GM23338 (cell line): ENCODE measurements at regions not wholly inside any gene's neighbourhood (a gene's known extent, or its start where the extent isn't known, plus 50 kb on each side); places are given as distances from the start of the nearest gene placed in this dataset.

ENCODE experiments used
- ATAC-seq: fragments of 200-7000 bp; cut with Tn5 transposase; 3 replicates; pipeline ENCODE4 v1.9.1; 2020
- DNase-seq: peaks from one replicate; pipeline ENCODE4 v3.0.0-alpha.2; 2015; ENCODE audit warnings: low spot score
- H2AFZ ChIP-seq: fragments of 200-600 bp; sonication (generic); 2 replicates; pipeline ENCODE4 v1.8.0; 2016; ENCODE audit warnings: antibody characterized with exemption, mild to moderate bottlenecking, moderate library complexity
- H3F3A ChIP-seq: fragments of 200-600 bp; sonication (generic); replicated peaks from 2 replicates; pipeline ENCODE4 v1.8.0; 2017; ENCODE audit warnings: antibody characterized with exemption, mixed run types, low read depth
- H3K27ac ChIP-seq: fragments of 200-600 bp; sonication (generic); 2 replicates; pipeline ENCODE4 v1.6.1; 2016; ENCODE audit warnings: low read depth
- H3K27me3 ChIP-seq: fragments of 200-600 bp; sonication (generic); 2 replicates; pipeline ENCODE4 v1.8.0; 2016; ENCODE audit warnings: mild to moderate bottlenecking, mixed run types, moderate library complexity; ENCODE audit not compliant: insufficient read depth
- H3K36me3 ChIP-seq: fragments of 200-600 bp; sonication (generic); 2 replicates; pipeline ENCODE4 v1.8.0; 2016; ENCODE audit warnings: mild to moderate bottlenecking; ENCODE audit not compliant: insufficient read depth
- H3K4me1 ChIP-seq: fragments of 200-600 bp; sonication (generic); 2 replicates; pipeline ENCODE4 v1.8.0; 2016; ENCODE audit warnings: mild to moderate bottlenecking, moderate library complexity; ENCODE audit not compliant: insufficient read depth
- H3K4me2 ChIP-seq: fragments of 200-600 bp; sonication (generic); 2 replicates; pipeline ENCODE4 v1.7.1; 2017; ENCODE audit warnings: mixed run types
- H3K4me3 ChIP-seq: fragments of 200-600 bp; sonication (generic); 2 replicates; pipeline ENCODE4 v1.6.1; 2016; ENCODE audit warnings: mixed run types
- H3K79me2 ChIP-seq: fragments of 200-600 bp; sonication (generic); replicated peaks from 2 replicates; pipeline ENCODE4 v1.8.0; 2017; ENCODE audit warnings: mild to moderate bottlenecking; ENCODE audit not compliant: insufficient read depth
- H3K9me2 ChIP-seq: fragments of 200-600 bp; sonication (generic); 2 replicates; pipeline ENCODE4 v1.8.0; 2017; ENCODE audit not compliant: insufficient read depth
- H4K20me1 ChIP-seq: fragments of 200-600 bp; sonication (generic); replicated peaks from 2 replicates; pipeline ENCODE4 v1.8.0; 2017; ENCODE audit warnings: mild to moderate bottlenecking; ENCODE audit not compliant: insufficient read depth
- H3K27ac Mint-ChIP-seq: 2 replicates; pipeline ENCODE4 v1.8.0; 2020; ENCODE audit warnings: inconsistent platforms, mild to moderate bottlenecking, moderate library complexity, mixed read lengths
- H3K27me3 Mint-ChIP-seq: 3 replicates; pipeline ENCODE4 v1.8.0; 2022; ENCODE audit warnings: low read depth, mild to moderate bottlenecking, moderate library complexity, mixed read lengths, inconsistent platforms; ENCODE audit not compliant: insufficient read depth, poor library complexity
- H3K36me3 Mint-ChIP-seq: 3 replicates; pipeline ENCODE4 v1.8.0; 2021; ENCODE audit warnings: low read depth, mild to moderate bottlenecking, inconsistent platforms, moderate library complexity, mixed read lengths
- H3K4me1 Mint-ChIP-seq: 3 replicates; pipeline ENCODE4 v1.8.0; 2020; ENCODE audit warnings: mild to moderate bottlenecking, inconsistent platforms, mixed read lengths
- H3K4me3 Mint-ChIP-seq: 3 replicates; pipeline ENCODE4 v1.8.0; 2021; ENCODE audit warnings: moderate library complexity, mild to moderate bottlenecking, inconsistent platforms, mixed read lengths
- H3K9me3 Mint-ChIP-seq: 3 replicates; pipeline ENCODE4 v1.8.0; 2020; ENCODE audit warnings: moderate library complexity, mild to moderate bottlenecking, inconsistent platforms, mixed read lengths
- CREB1 ChIP-seq: fragments of 250-450 bp; sonication (Bioruptor Pico); IDR thresholded peaks from 2 replicates; pipeline ENCODE4 v1.5.0; 2020; ENCODE audit warnings: low read depth, mild to moderate bottlenecking, moderate library complexity
- EZH2 ChIP-seq: fragments of 200-600 bp; sonication (generic); IDR thresholded peaks from one replicate; pipeline ENCODE4 v1.8.0; 2017; ENCODE audit warnings: antibody characterized with exemption, mild to moderate bottlenecking, low read depth; ENCODE audit not compliant: unreplicated experiment
- JUNB ChIP-seq: IDR thresholded peaks from one replicate; pipeline ENCODE4 v1.6.1; 2016; ENCODE audit warnings: antibody characterized with exemption; ENCODE audit not compliant: unreplicated experiment
- NANOG ChIP-seq: IDR thresholded peaks from 2 replicates; pipeline ENCODE4 v1.6.1; 2016; ENCODE audit warnings: antibody characterized with exemption, borderline replicate concordance
- POLR2AphosphoS5 ChIP-seq: IDR thresholded peaks from 2 replicates; pipeline ENCODE4 v1.6.1; 2016; ENCODE audit warnings: antibody characterized with exemption, low read depth
- STAT1 ChIP-seq: IDR thresholded peaks from one replicate; pipeline ENCODE4 v1.6.1; 2016; ENCODE audit warnings: antibody characterized with exemption; ENCODE audit not compliant: unreplicated experiment
- ZNF114 ChIP-seq: fragments of 250-450 bp; sonication (Bioruptor Pico); IDR thresholded peaks from 2 replicates; pipeline ENCODE4 v1.5.0; 2020; ENCODE audit warnings: mild to moderate bottlenecking, moderate library complexity
- ZNF331 ChIP-seq: fragments of 250-450 bp; sonication (Bioruptor Pico); IDR thresholded peaks from 2 replicates; pipeline ENCODE4 v1.5.0; 2020; ENCODE audit warnings: low read depth, mild to moderate bottlenecking, moderate library complexity
- TF ChIP-seq, protein P1 (sequence below): IDR thresholded peaks from one replicate; pipeline ENCODE4 v1.6.1; 2018; ENCODE audit warnings: antibody characterized with exemption; ENCODE audit not compliant: unreplicated experiment
- TF ChIP-seq, protein P2 (sequence below): fragments of 250-450 bp; sonication (Bioruptor Pico); IDR thresholded peaks from 2 replicates; pipeline ENCODE4 v1.5.0; 2020; ENCODE audit warnings: mild to moderate bottlenecking, moderate library complexity
- TF ChIP-seq, protein P3 (sequence below), 2 experiments: fragments of 200-600 bp in 1 of 2; sonication (generic) in 1 of 2; conservative IDR thresholded peaks; 2 replicates each; pipeline versions ENCODE4 v1.5.1 to v1.6.1; 2016 to 2017; ENCODE audit warnings: antibody characterized with exemption in 2 of 2, low read depth in 2 of 2, mild to moderate bottlenecking in 2 of 2, moderate library complexity in 1 of 2
- TF ChIP-seq, protein P4 (sequence below): IDR thresholded peaks from 2 replicates; pipeline ENCODE4 v1.6.1; 2016; ENCODE audit warnings: antibody characterized with exemption

DNA sequence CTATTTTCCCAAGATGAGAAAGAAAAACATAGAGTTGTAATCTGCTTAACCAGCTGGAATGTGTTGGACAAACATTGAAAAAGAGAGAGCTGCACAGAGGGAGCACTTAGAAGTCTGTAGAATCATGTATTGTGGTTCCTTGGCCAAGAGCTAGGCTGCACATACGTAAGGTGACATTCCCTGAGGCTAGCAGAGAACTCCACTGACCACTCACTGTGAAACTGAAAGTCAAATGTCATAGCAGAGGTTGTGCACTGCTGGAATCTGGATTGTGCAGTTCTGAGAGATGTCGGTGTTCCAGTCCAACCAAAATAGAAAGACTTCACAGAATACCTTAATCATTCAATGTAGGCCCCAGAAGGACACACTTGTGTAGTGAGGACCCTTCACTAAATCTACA, 772.8 kb upstream of the RAG2 start (continued):
- TF ChIP-seq, protein P1, sequence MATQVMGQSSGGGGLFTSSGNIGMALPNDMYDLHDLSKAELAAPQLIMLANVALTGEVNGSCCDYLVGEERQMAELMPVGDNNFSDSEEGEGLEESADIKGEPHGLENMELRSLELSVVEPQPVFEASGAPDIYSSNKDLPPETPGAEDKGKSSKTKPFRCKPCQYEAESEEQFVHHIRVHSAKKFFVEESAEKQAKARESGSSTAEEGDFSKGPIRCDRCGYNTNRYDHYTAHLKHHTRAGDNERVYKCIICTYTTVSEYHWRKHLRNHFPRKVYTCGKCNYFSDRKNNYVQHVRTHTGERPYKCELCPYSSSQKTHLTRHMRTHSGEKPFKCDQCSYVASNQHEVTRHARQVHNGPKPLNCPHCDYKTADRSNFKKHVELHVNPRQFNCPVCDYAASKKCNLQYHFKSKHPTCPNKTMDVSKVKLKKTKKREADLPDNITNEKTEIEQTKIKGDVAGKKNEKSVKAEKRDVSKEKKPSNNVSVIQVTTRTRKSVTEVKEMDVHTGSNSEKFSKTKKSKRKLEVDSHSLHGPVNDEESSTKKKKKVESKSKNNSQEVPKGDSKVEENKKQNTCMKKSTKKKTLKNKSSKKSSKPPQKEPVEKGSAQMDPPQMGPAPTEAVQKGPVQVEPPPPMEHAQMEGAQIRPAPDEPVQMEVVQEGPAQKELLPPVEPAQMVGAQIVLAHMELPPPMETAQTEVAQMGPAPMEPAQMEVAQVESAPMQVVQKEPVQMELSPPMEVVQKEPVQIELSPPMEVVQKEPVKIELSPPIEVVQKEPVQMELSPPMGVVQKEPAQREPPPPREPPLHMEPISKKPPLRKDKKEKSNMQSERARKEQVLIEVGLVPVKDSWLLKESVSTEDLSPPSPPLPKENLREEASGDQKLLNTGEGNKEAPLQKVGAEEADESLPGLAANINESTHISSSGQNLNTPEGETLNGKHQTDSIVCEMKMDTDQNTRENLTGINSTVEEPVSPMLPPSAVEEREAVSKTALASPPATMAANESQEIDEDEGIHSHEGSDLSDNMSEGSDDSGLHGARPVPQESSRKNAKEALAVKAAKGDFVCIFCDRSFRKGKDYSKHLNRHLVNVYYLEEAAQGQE, result no peak
- TF ChIP-seq NANOG, result no peak
- no peak for TF ChIP-seq STAT1
- TF ChIP-seq POLR2AphosphoS5, result no peak
- TF ChIP-seq EZH2, result no peak
- TF ChIP-seq JUNB, result no peak
- no peak for TF ChIP-seq CREB1 (CRISPR knock-in tag)
- TF ChIP-seq ZNF331, result no peak

DNA sequence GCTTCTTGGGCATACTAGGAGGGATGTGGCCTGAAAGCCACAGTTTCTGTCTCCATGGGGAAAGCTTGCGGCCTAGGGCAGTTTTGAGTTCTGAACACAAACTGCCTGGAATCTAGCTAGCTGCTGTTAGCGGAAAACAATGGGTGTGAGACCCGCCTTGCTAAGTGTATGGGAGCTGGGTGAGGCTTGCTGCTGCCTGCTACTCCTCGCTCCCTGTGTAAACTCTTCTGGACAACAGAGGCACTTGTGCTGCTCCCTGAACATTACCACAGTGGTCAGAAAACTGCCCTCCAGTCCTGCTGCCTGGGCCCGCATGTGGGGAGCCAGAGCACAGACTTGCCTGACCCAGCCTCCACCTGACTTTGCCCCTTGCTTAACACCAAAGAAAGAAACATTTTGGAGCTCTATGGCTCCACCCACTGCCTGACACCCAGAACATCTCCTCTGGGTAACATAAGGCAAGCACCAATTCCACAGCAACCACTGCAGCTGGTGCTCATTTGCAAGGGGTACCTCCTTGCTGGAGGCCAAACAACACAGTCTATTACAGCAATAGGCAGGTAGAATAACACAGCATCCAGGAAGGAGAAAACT, 766.3 kb upstream of the RAG2 start:
- peaks cover 2% of the 10 kb centered on the region for H3K27me3 Mint-ChIP-seq
- no peak for DNase-seq
- H3K9me3 Mint-ChIP-seq, result peaks cover 95% of the 10 kb centered on the region
- Histone ChIP-seq H3F3A (no peaks in the 10 kb centered on the region), H3K27ac (no peak overlapping the region), H3K79me2 (no peaks in the 10 kb centered on the region), H3K4me2 (no peak overlapping the region), H3K4me3 (no peak overlapping the region), H3K4me1 (no peaks in the 10 kb centered on the region), H2AFZ (no peak overlapping the region), H3K27me3 (no peaks in the 10 kb centered on the region), H3K36me3 (peaks cover 14% of the 10 kb centered on the region; the same call in 1 of the 2 replicates), H4K20me1 (no peaks in the 10 kb centered on the region), H3K9me2 (no peaks in the 10 kb centered on the region)
- no peak overlapping the region for H3K4me3 Mint-ChIP-seq
- H3K27ac Mint-ChIP-seq, result no peak overlapping the region
- no peaks in the 10 kb centered on the region for H3K4me1 Mint-ChIP-seq
- ATAC-seq, result no peak; the same call in 2 of the 3 replicates
- H3K36me3 Mint-ChIP-seq, result peaks cover 28% of the 10 kb centered on the region
- no peak for TF ChIP-seq NANOG
- TF ChIP-seq POLR2AphosphoS5, result no peak
- TF ChIP-seq ZNF331, result no peak
- no peak for TF ChIP-seq CREB1 (CRISPR knock-in tag)
- TF ChIP-seq, protein P2, sequence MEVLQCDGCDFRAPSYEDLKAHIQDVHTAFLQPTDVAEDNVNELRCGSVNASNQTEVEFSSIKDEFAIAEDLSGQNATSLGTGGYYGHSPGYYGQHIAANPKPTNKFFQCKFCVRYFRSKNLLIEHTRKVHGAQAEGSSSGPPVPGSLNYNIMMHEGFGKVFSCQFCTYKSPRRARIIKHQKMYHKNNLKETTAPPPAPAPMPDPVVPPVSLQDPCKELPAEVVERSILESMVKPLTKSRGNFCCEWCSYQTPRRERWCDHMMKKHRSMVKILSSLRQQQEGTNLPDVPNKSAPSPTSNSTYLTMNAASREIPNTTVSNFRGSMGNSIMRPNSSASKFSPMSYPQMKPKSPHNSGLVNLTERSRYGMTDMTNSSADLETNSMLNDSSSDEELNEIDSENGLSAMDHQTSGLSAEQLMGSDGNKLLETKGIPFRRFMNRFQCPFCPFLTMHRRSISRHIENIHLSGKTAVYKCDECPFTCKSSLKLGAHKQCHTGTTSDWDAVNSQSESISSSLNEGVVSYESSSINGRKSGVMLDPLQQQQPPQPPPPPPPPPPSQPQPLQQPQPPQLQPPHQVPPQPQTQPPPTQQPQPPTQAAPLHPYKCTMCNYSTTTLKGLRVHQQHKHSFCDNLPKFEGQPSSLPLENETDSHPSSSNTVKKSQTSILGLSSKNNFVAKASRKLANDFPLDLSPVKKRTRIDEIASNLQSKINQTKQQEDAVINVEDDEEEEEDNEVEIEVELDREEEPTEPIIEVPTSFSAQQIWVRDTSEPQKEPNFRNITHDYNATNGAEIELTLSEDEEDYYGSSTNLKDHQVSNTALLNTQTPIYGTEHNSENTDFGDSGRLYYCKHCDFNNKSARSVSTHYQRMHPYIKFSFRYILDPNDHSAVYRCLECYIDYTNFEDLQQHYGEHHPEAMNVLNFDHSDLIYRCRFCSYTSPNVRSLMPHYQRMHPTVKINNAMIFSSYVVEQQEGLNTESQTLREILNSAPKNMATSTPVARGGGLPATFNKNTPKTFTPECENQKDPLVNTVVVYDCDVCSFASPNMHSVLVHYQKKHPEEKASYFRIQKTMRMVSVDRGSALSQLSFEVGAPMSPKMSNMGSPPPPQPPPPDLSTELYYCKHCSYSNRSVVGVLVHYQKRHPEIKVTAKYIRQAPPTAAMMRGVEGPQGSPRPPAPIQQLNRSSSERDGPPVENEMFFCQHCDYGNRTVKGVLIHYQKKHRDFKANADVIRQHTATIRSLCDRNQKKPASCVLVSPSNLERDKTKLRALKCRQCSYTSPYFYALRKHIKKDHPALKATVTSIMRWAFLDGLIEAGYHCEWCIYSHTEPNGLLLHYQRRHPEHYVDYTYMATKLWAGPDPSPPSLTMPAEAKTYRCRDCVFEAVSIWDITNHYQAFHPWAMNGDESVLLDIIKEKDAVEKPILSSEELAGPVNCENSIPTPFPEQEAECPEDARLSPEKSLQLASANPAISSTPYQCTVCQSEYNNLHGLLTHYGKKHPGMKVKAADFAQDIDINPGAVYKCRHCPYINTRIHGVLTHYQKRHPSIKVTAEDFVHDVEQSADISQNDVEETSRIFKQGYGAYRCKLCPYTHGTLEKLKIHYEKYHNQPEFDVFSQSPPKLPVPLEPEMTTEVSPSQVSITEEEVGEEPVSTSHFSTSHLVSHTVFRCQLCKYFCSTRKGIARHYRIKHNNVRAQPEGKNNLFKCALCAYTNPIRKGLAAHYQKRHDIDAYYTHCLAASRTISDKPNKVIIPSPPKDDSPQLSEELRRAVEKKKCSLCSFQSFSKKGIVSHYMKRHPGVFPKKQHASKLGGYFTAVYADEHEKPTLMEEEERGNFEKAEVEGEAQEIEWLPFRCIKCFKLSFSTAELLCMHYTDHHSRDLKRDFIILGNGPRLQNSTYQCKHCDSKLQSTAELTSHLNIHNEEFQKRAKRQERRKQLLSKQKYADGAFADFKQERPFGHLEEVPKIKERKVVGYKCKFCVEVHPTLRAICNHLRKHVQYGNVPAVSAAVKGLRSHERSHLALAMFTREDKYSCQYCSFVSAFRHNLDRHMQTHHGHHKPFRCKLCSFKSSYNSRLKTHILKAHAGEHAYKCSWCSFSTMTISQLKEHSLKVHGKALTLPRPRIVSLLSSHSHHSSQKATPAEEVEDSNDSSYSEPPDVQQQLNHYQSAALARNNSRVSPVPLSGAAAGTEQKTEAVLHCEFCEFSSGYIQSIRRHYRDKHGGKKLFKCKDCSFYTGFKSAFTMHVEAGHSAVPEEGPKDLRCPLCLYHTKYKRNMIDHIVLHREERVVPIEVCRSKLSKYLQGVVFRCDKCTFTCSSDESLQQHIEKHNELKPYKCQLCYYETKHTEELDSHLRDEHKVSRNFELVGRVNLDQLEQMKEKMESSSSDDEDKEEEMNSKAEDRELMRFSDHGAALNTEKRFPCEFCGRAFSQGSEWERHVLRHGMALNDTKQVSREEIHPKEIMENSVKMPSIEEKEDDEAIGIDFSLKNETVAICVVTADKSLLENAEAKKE (CRISPR knock-in tag), result no peak
- no peak for TF ChIP-seq JUNB
- TF ChIP-seq EZH2, result no peak
- TF ChIP-seq, protein P3, sequence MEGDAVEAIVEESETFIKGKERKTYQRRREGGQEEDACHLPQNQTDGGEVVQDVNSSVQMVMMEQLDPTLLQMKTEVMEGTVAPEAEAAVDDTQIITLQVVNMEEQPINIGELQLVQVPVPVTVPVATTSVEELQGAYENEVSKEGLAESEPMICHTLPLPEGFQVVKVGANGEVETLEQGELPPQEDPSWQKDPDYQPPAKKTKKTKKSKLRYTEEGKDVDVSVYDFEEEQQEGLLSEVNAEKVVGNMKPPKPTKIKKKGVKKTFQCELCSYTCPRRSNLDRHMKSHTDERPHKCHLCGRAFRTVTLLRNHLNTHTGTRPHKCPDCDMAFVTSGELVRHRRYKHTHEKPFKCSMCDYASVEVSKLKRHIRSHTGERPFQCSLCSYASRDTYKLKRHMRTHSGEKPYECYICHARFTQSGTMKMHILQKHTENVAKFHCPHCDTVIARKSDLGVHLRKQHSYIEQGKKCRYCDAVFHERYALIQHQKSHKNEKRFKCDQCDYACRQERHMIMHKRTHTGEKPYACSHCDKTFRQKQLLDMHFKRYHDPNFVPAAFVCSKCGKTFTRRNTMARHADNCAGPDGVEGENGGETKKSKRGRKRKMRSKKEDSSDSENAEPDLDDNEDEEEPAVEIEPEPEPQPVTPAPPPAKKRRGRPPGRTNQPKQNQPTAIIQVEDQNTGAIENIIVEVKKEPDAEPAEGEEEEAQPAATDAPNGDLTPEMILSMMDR (conservative IDR thresholded peaks at IDR 0.05; ENCODE audit: low read depth in 2 of 2), result no peak
- TF ChIP-seq ZNF114, result no peak
- TF ChIP-seq, protein P4, sequence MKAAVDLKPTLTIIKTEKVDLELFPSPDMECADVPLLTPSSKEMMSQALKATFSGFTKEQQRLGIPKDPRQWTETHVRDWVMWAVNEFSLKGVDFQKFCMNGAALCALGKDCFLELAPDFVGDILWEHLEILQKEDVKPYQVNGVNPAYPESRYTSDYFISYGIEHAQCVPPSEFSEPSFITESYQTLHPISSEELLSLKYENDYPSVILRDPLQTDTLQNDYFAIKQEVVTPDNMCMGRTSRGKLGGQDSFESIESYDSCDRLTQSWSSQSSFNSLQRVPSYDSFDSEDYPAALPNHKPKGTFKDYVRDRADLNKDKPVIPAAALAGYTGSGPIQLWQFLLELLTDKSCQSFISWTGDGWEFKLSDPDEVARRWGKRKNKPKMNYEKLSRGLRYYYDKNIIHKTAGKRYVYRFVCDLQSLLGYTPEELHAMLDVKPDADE, result no peak
